ENCODE measurements at regions not wholly inside any gene's neighbourhood (a gene's known extent, or its start where the extent isn't known, plus 50 kb on each side); places are given as distances from the start of the nearest gene placed in this dataset.

- Histone ChIP-seq H3K4me1 (ENCODE audit: control insufficient read depth, low read length) (no peaks in the 10 kb centered on the region), H3K79me2 (ENCODE audit: control insufficient read depth, low read length) (no peaks in the 10 kb centered on the region), H3K36me3 (ENCODE audit: control insufficient read depth, low read length) (no peaks in the 10 kb centered on the region), H4K20me1 (ENCODE audit: control insufficient read depth, insufficient read depth, low read depth, low read length) (no peaks in the 10 kb centered on the region), H3K4me2 (ENCODE audit: low read length) (no peak overlapping the region), H3K9me3 (ENCODE audit: control insufficient read depth, insufficient read depth, low read length) (no peaks in the 10 kb centered on the region), H3K4me3 (ENCODE audit: low read length) (no peak overlapping the region), H3K27me3 (ENCODE audit: control insufficient read depth, low read length) (no peaks in the 10 kb centered on the region), H3K9me2 (replicated peaks; ENCODE audit: control insufficient read depth, low read length) (no peaks in the 10 kb centered on the region), H3K27ac (ENCODE audit: low read depth, low read length) (no peak overlapping the region), H3F3A (ENCODE audit: control insufficient read depth, insufficient read depth) (no peaks in the 10 kb centered on the region)
- no peak for TF ChIP-seq EZH2phosphoT487 (IDR thresholded peaks at IDR 0.05; ENCODE audit: borderline replicate concordance, low read length)
- TF ChIP-seq CTCF (IDR thresholded peaks at IDR 0.05; ENCODE audit: low read depth, low read length, poor library complexity, severe bottlenecking) = no peak
Observed at GRCh38 chr12:76276499-76277151, 71.6 kb downstream of the BBS10 start.

- H3K27me3 ChIP-seq (ENCODE audit: control insufficient read depth, low read length) = no peaks in the 10 kb centered on the region
- no peak overlapping the region for H3K4me3 ChIP-seq (ENCODE audit: low read length)
- H4K20me1 ChIP-seq (ENCODE audit: control insufficient read depth, insufficient read depth, low read depth, low read length) = no peaks in the 10 kb centered on the region
- H3K9me2 ChIP-seq (replicated peaks; ENCODE audit: control insufficient read depth, low read length) = no peaks in the 10 kb centered on the region
- no peaks in the 10 kb centered on the region for H3K4me1 ChIP-seq (ENCODE audit: control insufficient read depth, low read length)
- no peaks in the 10 kb centered on the region for H3K79me2 ChIP-seq (ENCODE audit: control insufficient read depth, low read length)
- H3K27ac ChIP-seq (ENCODE audit: low read depth, low read length) = no peak overlapping the region
- no peaks in the 10 kb centered on the region for H3K36me3 ChIP-seq (ENCODE audit: control insufficient read depth, low read length)
- no peaks in the 10 kb centered on the region for H3F3A ChIP-seq (ENCODE audit: control insufficient read depth, insufficient read depth)
- H3K9me3 ChIP-seq (ENCODE audit: control insufficient read depth, insufficient read depth, low read length) = no peaks in the 10 kb centered on the region
- TF ChIP-seq EZH2phosphoT487 (IDR thresholded peaks at IDR 0.05; ENCODE audit: borderline replicate concordance, low read length) = no peak
- no peak for TF ChIP-seq CTCF (IDR thresholded peaks at IDR 0.05; ENCODE audit: low read depth, low read length, poor library complexity, severe bottlenecking)
- H3K4me2 ChIP-seq (ENCODE audit: low read length) = no peak overlapping the region
Observed at GRCh38 chr12:76275511-76276093, 72.6 kb downstream of the BBS10 start.

DNA sequence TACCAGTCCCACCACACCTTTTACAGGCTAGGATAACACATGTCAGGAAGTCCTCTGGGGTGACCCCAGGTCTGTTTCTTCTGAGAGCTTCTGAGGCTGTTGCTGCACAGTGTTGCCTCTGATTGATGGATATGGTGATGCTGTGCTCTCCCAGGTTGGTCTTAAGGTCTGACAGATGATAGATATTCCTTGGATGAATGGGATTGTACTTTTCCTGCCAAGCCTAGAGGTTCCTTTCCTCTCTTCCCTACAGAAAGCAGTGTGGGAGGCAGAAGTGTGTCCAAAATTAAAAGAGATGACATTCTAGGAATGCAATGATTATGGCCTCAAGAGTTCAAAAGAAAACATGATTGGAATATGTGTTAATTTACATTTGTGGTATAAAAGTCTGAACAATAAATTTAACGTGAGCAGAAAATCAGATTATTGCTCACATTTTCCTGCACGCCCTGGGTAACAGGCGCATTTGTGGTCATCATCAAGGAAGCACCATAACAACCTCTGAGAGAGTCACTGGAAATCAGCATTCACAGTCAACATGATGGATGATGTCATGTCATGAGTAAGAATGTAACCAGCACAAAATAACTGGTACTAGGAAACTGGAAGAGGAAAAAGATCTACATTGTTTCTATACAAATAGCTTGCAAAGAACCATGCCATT lies 73.7 kb downstream of the BBS10 start:
- Histone ChIP-seq H4K20me1 (ENCODE audit: control insufficient read depth, insufficient read depth, low read depth, low read length) (no peaks in the 10 kb centered on the region), H3K27ac (ENCODE audit: low read depth, low read length) (no peak overlapping the region), H3K4me1 (ENCODE audit: control insufficient read depth, low read length) (no peaks in the 10 kb centered on the region), H3K9me2 (replicated peaks; ENCODE audit: control insufficient read depth, low read length) (no peaks in the 10 kb centered on the region), H3F3A (ENCODE audit: control insufficient read depth, insufficient read depth) (no peaks in the 10 kb centered on the region), H3K9me3 (ENCODE audit: control insufficient read depth, insufficient read depth, low read length) (no peaks in the 10 kb centered on the region), H3K27me3 (ENCODE audit: control insufficient read depth, low read length) (no peaks in the 10 kb centered on the region), H3K36me3 (ENCODE audit: control insufficient read depth, low read length) (no peaks in the 10 kb centered on the region), H3K4me2 (ENCODE audit: low read length) (no peak overlapping the region), H3K79me2 (ENCODE audit: control insufficient read depth, low read length) (no peaks in the 10 kb centered on the region), H3K4me3 (ENCODE audit: low read length) (no peak overlapping the region)
- TF ChIP-seq EZH2phosphoT487 (IDR thresholded peaks at IDR 0.05; ENCODE audit: borderline replicate concordance, low read length) (no peak), CTCF (IDR thresholded peaks at IDR 0.05; ENCODE audit: low read depth, low read length, poor library complexity, severe bottlenecking) (no peak)
